ENCODE measurements at regions not wholly inside any gene's neighbourhood (a gene's known extent, or its start where the extent isn't known, plus 50 kb on each side); places are given as distances from the start of the nearest gene placed in this dataset.

DNA sequence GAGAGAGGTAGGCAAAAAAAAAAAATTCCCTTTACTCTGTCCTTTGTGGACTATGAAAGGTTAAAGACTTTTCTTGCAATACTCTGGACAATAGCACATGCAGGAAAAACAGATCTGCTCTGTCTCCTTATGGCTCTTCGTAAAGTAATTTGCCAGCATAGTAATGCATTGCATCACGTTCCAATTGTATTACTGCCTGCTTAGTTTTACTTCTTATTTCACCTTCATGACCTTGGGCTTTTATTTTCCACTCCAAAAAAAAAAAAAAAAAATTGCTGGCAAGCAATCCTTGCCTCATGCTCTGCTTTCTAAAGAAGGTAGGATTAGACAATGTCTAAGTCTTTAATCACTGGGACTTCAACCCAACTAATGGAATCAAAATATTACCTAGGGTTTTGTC, 1802.7 kb downstream of the SUCLG1 start:
- TF ChIP-seq, protein P1, sequence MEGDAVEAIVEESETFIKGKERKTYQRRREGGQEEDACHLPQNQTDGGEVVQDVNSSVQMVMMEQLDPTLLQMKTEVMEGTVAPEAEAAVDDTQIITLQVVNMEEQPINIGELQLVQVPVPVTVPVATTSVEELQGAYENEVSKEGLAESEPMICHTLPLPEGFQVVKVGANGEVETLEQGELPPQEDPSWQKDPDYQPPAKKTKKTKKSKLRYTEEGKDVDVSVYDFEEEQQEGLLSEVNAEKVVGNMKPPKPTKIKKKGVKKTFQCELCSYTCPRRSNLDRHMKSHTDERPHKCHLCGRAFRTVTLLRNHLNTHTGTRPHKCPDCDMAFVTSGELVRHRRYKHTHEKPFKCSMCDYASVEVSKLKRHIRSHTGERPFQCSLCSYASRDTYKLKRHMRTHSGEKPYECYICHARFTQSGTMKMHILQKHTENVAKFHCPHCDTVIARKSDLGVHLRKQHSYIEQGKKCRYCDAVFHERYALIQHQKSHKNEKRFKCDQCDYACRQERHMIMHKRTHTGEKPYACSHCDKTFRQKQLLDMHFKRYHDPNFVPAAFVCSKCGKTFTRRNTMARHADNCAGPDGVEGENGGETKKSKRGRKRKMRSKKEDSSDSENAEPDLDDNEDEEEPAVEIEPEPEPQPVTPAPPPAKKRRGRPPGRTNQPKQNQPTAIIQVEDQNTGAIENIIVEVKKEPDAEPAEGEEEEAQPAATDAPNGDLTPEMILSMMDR (IDR thresholded peaks at IDR 0.05) = no peak
- TF ChIP-seq POLR2A (IDR thresholded peaks at IDR 0.05) (no peak), EP300 (IDR thresholded peaks at IDR 0.05) (no peak), POLR2AphosphoS5 (IDR thresholded peaks at IDR 0.05) (no peak)
